Pancreas (tissue), 10 donors: ENCODE measurements at regions not wholly inside any gene's neighbourhood (a gene's known extent, or its start where the extent isn't known, plus 50 kb on each side); places are given as distances from the start of the nearest gene placed in this dataset.

ENCODE experiments used
- ATAC-seq, 4 donors: fragments of 200-7000 bp; cut with Tn5 transposase; one replicate each; pipeline versions ENCODE4 v1.8.0 to v1.9.1; 2020; ENCODE audit warnings: mild to moderate bottlenecking in 4 of 4, moderate library complexity in 4 of 4
- DNase-seq, 6 donors: peaks; one replicate each; pipeline ENCODE4 v3.0.0-alpha.2; 2020
- FAIRE-seq: peaks from 2 replicates; lab custom pipeline; 2012; peaks lifted over from hg19 to GRCh38; lab: Jason Lieb, UNC
- H3K27ac ChIP-seq, 4 donors: fragments of 200-600 bp; sonication (generic); 1 replicate in 3 of 4; 2 replicates in 1 of 4; pipeline versions ENCODE4 v1.5.0 to v1.8.0; 2020
- H3K27me3 ChIP-seq, 4 donors: fragments of 200-600 bp; one replicate each; pipeline ENCODE4 v1.8.0; 2021
- H3K36me3 ChIP-seq, 3 donors: fragments of 200-600 bp; sonication (generic) in 1 of 3; one replicate each; pipeline versions ENCODE4 v1.5.0 to v1.8.0; 2020 to 2021
- H3K4me1 ChIP-seq, 3 donors: fragments of 200-600 bp; one replicate each; pipeline ENCODE4 v1.8.0; 2021
- H3K4me3 ChIP-seq, 4 donors: fragments of 200-600 bp; sonication (generic) in 2 of 4; one replicate each; pipeline versions ENCODE4 v1.5.0 to v1.8.0; 2020 to 2021
- H3K9me3 ChIP-seq, 4 donors: fragments of 200-600 bp; one replicate each; pipeline ENCODE4 v1.8.0; 2021
- CTCF ChIP-seq, 4 donors: fragments of 200-600 bp; sonication (generic) in 3 of 4; IDR thresholded peaks; one replicate each; pipeline versions ENCODE4 v1.5.0 to v1.8.0; 2021; ENCODE audit warnings: antibody characterized with exemption in 4 of 4
- WGBS, 2 donors: extraction: QIAGEN DNeasy Blood & Tissue Kit; methylation state at CpG; one replicate each; pipeline ENCODE4 v1.1.7; 2013; 5-methylcytosine and 5-hydroxymethylcytosine counted together
- intact Hi-C, 3 donors: fragments of 100-400 bp; cut with DNase I; formaldehyde crosslinking; loops; one replicate each; pipeline versions ENCODE4 v1.11.1 to v1.14.2; 2022
- donor health status: healthy with polysubstance abuse.
- donor health status: DM: no; HTN: no; CAD: no; lungs with moderate emphysema.
- donor health status: DM: no; HTN: no; CAD: no.
- donor health status: control.
- donor health status: control.
- donor health status: Bipolar disorder and iron deficiency.
- donor health status: DM: yes; HTN: yes; CAD: no.
- donor health status: DM: no; HTN: no; CAD: no.
- donor health status: DM: no; HTN: no; CAD: no.
- donor health status: DM: yes; HTN: yes; CAD: no.

GRCh38 chr11:115672412-115672811 lies 168.2 kb upstream of the CADM1 start:
- Histone ChIP-seq H3K4me3 (no peak overlapping the region), H3K4me1 (no peaks in the 10 kb centered on the region), H3K36me3 (no peaks in the 10 kb centered on the region), H3K9me3 (no peaks in the 10 kb centered on the region), H3K27ac (no peak overlapping the region), H3K27me3 (no peaks in the 10 kb centered on the region)
- WGBS, 2 donors: 79 to 86% methylated on average over 7 of the region's 7 CpGs
- no peak for FAIRE-seq
- intact Hi-C loops: no loop called here
- no peak for DNase-seq
- no peak for ATAC-seq
- TF ChIP-seq CTCF (IDR thresholded peaks at IDR 0.05): no peak

GRCh38 chr11:115670538-115671205 lies 166.5 kb upstream of the CADM1 start:
- intact Hi-C loops: no loop called here
- FAIRE-seq (no peak), ATAC-seq (no peak), DNase-seq (no peak)
- Histone ChIP-seq H3K27ac (no peak overlapping the region), H3K36me3 (no peaks in the 10 kb centered on the region), H3K4me3 (no peak overlapping the region), H3K27me3 (no peaks in the 10 kb centered on the region), H3K9me3 (no peaks in the 10 kb centered on the region), H3K4me1 (no peaks in the 10 kb centered on the region)
- no peak for TF ChIP-seq CTCF (IDR thresholded peaks at IDR 0.05)
- 65 to 75% methylated on average over 10 of the region's 10 CpGs for WGBS, 2 donors

GRCh38 chr11:115665958-115666357 lies 161.7 kb upstream of the CADM1 start:
- no peak overlapping the region for H3K27ac ChIP-seq
- no peaks in the 10 kb centered on the region for H3K36me3 ChIP-seq
- no peak for DNase-seq
- H3K4me3 ChIP-seq: no peak overlapping the region
- WGBS, 2 donors: 90 to 96% methylated on average over 1 of the region's 1 CpG
- intact Hi-C loops: no loop called here
- FAIRE-seq: no peak
- no peak for ATAC-seq
- H3K9me3 ChIP-seq: no peaks in the 10 kb centered on the region
- H3K27me3 ChIP-seq: no peaks in the 10 kb centered on the region
- H3K4me1 ChIP-seq: no peaks in the 10 kb centered on the region
- no peak for TF ChIP-seq CTCF (IDR thresholded peaks at IDR 0.05)

- no peak for TF ChIP-seq CTCF (IDR thresholded peaks at IDR 0.05)
- 75 to 82% methylated on average over 15 of the region's 15 CpGs for WGBS, 2 donors
- no peak for ATAC-seq
- Histone ChIP-seq H3K27ac (no peak overlapping the region), H3K4me3 (no peak overlapping the region), H3K36me3 (no peaks in the 10 kb centered on the region), H3K4me1 (no peaks in the 10 kb centered on the region), H3K27me3 (no peaks in the 10 kb centered on the region), H3K9me3 (no peaks in the 10 kb centered on the region)
- no peak for FAIRE-seq
- DNase-seq: no peak
- intact Hi-C loops: no loop called here
These were observed 161.1 kb upstream of the CADM1 start for GRCh38 chr11:115665175-115665821.

- TF ChIP-seq CTCF (IDR thresholded peaks at IDR 0.05): no peak
- DNase-seq (no peak), FAIRE-seq (no peak), ATAC-seq (no peak)
- no peak overlapping the region for H3K4me3 ChIP-seq
- no peaks in the 10 kb centered on the region for H3K4me1 ChIP-seq
- 81 to 86% methylated on average over 3 of the region's 3 CpGs for WGBS, 2 donors
- intact Hi-C loops: no loop called here
- H3K36me3 ChIP-seq: no peaks in the 10 kb centered on the region
- no peaks in the 10 kb centered on the region for H3K9me3 ChIP-seq
- H3K27me3 ChIP-seq: peaks cover 0 to 4% (median 0%) of the 10 kb centered on the region in 4 donors
- H3K27ac ChIP-seq: no peak overlapping the region
These were observed 160.1 kb upstream of the CADM1 start for GRCh38 chr11:115664313-115664712.
